Fibroblast of pulmonary artery (primary cell): ENCODE measurements at regions not wholly inside any gene's neighbourhood (a gene's known extent, or its start where the extent isn't known, plus 50 kb on each side); places are given as distances from the start of the nearest gene placed in this dataset.
"Not testable (repeated sequence)": the region's sequence is repeated elsewhere in the genome, so short reads cannot be mapped to it uniquely, and the experiment has no call there.

Experiments
- DNase-seq: peaks from one replicate; pipeline ENCODE4 v3.0.0-alpha.2; 2010; ENCODE audit warnings: low read depth
- H3K4me3 ChIP-seq: replicated peaks from 2 replicates; pipeline ENCODE4 v1.5.1; 2011; ENCODE audit warnings: low read depth, mild to moderate bottlenecking, control low read depth, low read length, moderate library complexity
- TF ChIP-seq, protein P1 (sequence below): IDR thresholded peaks from 2 replicates; pipeline ENCODE4 v1.5.1; 2011; ENCODE audit warnings: mild to moderate bottlenecking, control low read depth, low read length, inconsistent platforms; ENCODE audit errors: missing control alignments

- no peak overlapping the region for H3K4me3 ChIP-seq
- DNase-seq, result no peak
- TF ChIP-seq, protein P1, sequence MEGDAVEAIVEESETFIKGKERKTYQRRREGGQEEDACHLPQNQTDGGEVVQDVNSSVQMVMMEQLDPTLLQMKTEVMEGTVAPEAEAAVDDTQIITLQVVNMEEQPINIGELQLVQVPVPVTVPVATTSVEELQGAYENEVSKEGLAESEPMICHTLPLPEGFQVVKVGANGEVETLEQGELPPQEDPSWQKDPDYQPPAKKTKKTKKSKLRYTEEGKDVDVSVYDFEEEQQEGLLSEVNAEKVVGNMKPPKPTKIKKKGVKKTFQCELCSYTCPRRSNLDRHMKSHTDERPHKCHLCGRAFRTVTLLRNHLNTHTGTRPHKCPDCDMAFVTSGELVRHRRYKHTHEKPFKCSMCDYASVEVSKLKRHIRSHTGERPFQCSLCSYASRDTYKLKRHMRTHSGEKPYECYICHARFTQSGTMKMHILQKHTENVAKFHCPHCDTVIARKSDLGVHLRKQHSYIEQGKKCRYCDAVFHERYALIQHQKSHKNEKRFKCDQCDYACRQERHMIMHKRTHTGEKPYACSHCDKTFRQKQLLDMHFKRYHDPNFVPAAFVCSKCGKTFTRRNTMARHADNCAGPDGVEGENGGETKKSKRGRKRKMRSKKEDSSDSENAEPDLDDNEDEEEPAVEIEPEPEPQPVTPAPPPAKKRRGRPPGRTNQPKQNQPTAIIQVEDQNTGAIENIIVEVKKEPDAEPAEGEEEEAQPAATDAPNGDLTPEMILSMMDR, result no peak
Measured at GRCh38 chr7:125088555-125088954, 158.9 kb upstream of the POT1 start.

GRCh38 chr7:125085084-125085483, 155.5 kb upstream of the POT1 start:
- H3K4me3 ChIP-seq, result no peak overlapping the region
- no peak for DNase-seq
- TF ChIP-seq, protein P1, result no peak

- TF ChIP-seq, protein P1, result no peak
- H3K4me3 ChIP-seq, result no peak overlapping the region
- DNase-seq, result peak; percentile 61
Measured at GRCh38 chr7:125084196-125084595, 154.6 kb upstream of the POT1 start.

DNA sequence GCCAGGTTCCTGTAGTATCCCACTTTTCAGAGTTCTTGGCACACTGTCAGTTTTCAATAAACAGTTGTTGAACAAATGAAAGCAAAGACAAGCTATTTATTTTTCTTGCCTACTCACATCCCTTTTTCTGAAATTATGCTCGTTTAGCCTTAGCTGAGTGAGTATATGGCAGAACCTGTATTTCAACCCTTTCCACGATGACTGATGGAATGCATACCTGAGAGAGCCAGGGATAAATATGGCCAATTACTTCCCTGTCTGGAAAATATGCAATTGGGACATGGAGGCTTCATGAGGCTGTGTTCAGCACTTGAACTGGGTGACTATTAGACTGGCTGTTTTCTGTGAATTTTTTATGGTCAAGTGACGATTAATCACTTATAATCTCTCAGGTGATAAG, 144.5 kb upstream of the POT1 start:
- TF ChIP-seq, protein P1, result no peak
- H3K4me3 ChIP-seq, result no peak overlapping the region
- DNase-seq, result no peak

DNA sequence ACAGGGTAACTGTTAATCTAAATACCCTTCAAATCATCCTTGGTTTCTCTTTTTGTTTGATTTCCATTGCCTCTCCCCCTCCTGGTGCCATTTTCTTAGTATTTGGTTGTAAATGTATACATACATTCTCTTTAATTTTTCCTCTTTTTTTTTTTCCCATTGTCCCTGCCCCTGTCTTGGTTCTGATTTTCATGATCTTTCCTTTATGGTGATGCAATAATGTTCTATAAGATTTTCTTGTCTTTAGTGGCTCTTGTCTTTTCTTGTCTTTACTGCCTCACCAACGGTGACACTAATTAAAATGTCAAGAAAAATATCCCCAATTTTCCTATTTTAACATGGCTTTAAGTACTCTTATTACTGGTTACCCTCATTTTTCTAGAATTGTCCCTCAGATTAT, 135.9 kb upstream of the POT1 start:
- H3K4me3 ChIP-seq, result no peak overlapping the region
- DNase-seq, result no peak
- TF ChIP-seq, protein P1, result no peak

GRCh38 chr7:125065001-125065400, 135.4 kb upstream of the POT1 start:
- TF ChIP-seq, protein P1, result no peak
- H3K4me3 ChIP-seq, result no peak overlapping the region
- no peak for DNase-seq

- H3K4me3 ChIP-seq, result no peak overlapping the region
- DNase-seq, result peak; percentile 63
- TF ChIP-seq, protein P1, result no peak
Measured at GRCh38 chr7:125061776-125062397, 132.3 kb upstream of the POT1 start.

- DNase-seq, result peak; percentile 14
- not testable (repeated sequence) for H3K4me3 ChIP-seq
Measured at GRCh38 chr7:125061083-125061745, 131.6 kb upstream of the POT1 start.
